ENCODE measurements at regions not wholly inside any gene's neighbourhood (a gene's known extent, or its start where the extent isn't known, plus 50 kb on each side); places are given as distances from the start of the nearest gene placed in this dataset.

GRCh38 chr6:25066593-25066992 lies 130.8 kb upstream of the RIPOR2 start:
- TF ChIP-seq CTCF (IDR thresholded peaks at IDR 0.05) (no peak), ZFX (IDR thresholded peaks at IDR 0.05; ENCODE audit: borderline replicate concordance) (no peak)
